ENCODE measurements at regions not wholly inside any gene's neighbourhood (a gene's known extent, or its start where the extent isn't known, plus 50 kb on each side); places are given as distances from the start of the nearest gene placed in this dataset.

GRCh38 chr4:128384765-128385598 is 97.4 kb upstream of the PGRMC2 start:
- no peak for DNase-seq

- DNase-seq, result no peak
These were observed 96.5 kb upstream of the PGRMC2 start for GRCh38 chr4:128384091-128384520.

- no peak for DNase-seq
These were observed 94.3 kb upstream of the PGRMC2 start for GRCh38 chr4:128381748-128382559.

- DNase-seq, result no peak
These were observed 92.7 kb upstream of the PGRMC2 start for GRCh38 chr4:128380306-128380705.

GRCh38 chr4:128379860-128380259 is 92.2 kb upstream of the PGRMC2 start:
- DNase-seq, result no peak

- DNase-seq, result no peak
These were observed 91.1 kb upstream of the PGRMC2 start for GRCh38 chr4:128378668-128379067.

- no peak for DNase-seq
These were observed 89.3 kb upstream of the PGRMC2 start for GRCh38 chr4:128376958-128377357.

GRCh38 chr4:128376303-128376702 is 88.7 kb upstream of the PGRMC2 start:
- no peak for DNase-seq

GRCh38 chr4:128373628-128374027 is 86.0 kb upstream of the PGRMC2 start:
- no peak for DNase-seq

- DNase-seq, result no peak
These were observed 84.3 kb upstream of the PGRMC2 start for GRCh38 chr4:128371876-128372275.

- DNase-seq, result no peak
These were observed 83.6 kb upstream of the PGRMC2 start for GRCh38 chr4:128371001-128371777.

- DNase-seq, result no peak
These were observed 78.6 kb upstream of the PGRMC2 start for GRCh38 chr4:128366212-128366611.

GRCh38 chr4:128364565-128364964 is 77.0 kb upstream of the PGRMC2 start:
- no peak for DNase-seq

- no peak for DNase-seq
These were observed 76.4 kb upstream of the PGRMC2 start for GRCh38 chr4:128363966-128364365.

GRCh38 chr4:128362760-128363159 is 75.1 kb upstream of the PGRMC2 start:
- DNase-seq, result no peak

GRCh38 chr4:128359422-128359821 is 71.8 kb upstream of the PGRMC2 start:
- DNase-seq, result no peak

- no peak for DNase-seq
These were observed 71.3 kb upstream of the PGRMC2 start for GRCh38 chr4:128358913-128359279.

- no peak for DNase-seq
These were observed 70.8 kb upstream of the PGRMC2 start for GRCh38 chr4:128358231-128358912.

GRCh38 chr4:128357286-128357685 is 69.7 kb upstream of the PGRMC2 start:
- no peak for DNase-seq

- no peak for DNase-seq
These were observed 67.7 kb upstream of the PGRMC2 start for GRCh38 chr4:128355305-128355704.

- no peak for DNase-seq
These were observed 66.7 kb upstream of the PGRMC2 start for GRCh38 chr4:128354205-128354821.

- DNase-seq, result no peak
These were observed 66.2 kb upstream of the PGRMC2 start for GRCh38 chr4:128353791-128354190.

Measured in NCI-H2171 treated with DMSO at 0.1 percent for 48 hours (cell line).